ENCODE measurements at regions not wholly inside any gene's neighbourhood (a gene's known extent, or its start where the extent isn't known, plus 50 kb on each side); places are given as distances from the start of the nearest gene placed in this dataset.

- no peak for DNase-seq (ENCODE audit: low spot score)
- no peak for TF ChIP-seq CTCF (IDR thresholded peaks at IDR 0.05)
- Histone ChIP-seq H3K27ac (no peak overlapping the region), H3K4me3 (no peak overlapping the region)
These were observed 78.0 kb downstream of the HMHB1 start for GRCh38 chr5:143889986-143890385.

DNA sequence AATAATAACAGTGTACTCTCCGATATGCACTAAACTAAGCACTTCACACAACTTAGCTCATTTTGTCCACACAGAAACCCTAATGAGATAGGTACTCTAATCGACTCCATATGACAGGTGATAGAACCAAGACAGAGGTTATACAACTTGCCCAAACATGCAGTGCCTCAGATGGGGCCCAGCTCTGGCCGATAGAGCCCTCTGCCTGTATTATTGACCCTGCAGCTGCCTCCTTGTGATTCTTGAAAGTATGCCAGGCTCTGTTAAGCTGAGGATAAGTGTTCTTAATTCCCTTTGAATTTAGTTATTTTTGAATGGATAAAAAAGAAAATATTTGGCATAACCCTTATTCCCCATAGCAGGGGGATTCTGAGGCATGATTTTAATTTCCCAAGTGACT, 78.5 kb downstream of the HMHB1 start:
- DNase-seq (ENCODE audit: low spot score) = no peak
- TF ChIP-seq CTCF (IDR thresholded peaks at IDR 0.05) = no peak
- H3K27ac ChIP-seq = no peak overlapping the region
- no peak overlapping the region for H3K4me3 ChIP-seq

GRCh38 chr5:143892271-143892670, 80.3 kb downstream of the HMHB1 start:
- no peak overlapping the region for H3K4me3 ChIP-seq
- DNase-seq (ENCODE audit: low spot score) = no peak
- no peak overlapping the region for H3K27ac ChIP-seq
- no peak for TF ChIP-seq CTCF (IDR thresholded peaks at IDR 0.05)

DNA sequence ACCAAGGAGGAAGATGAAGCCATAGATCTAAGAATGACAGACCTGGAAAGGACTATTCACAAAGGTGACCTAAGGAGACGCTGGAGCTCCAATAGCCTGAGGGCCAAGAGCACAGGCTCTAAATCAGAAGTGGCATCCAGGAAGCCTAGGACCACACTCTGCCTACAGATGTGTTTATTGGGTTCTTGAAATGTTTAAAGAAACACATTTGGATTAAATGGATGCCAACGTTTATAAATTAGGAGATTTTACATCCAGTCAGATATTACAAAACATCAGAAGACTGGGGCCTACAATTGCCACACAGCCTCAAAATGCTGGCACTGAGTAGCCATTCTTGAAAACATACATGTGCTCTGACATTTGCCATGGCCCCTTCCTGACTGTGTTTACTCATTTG, 80.9 kb downstream of the HMHB1 start:
- no peak overlapping the region for H3K27ac ChIP-seq
- no peak for TF ChIP-seq CTCF (IDR thresholded peaks at IDR 0.05)
- no peak for DNase-seq (ENCODE audit: low spot score)
- H3K4me3 ChIP-seq = no peak overlapping the region

DNA sequence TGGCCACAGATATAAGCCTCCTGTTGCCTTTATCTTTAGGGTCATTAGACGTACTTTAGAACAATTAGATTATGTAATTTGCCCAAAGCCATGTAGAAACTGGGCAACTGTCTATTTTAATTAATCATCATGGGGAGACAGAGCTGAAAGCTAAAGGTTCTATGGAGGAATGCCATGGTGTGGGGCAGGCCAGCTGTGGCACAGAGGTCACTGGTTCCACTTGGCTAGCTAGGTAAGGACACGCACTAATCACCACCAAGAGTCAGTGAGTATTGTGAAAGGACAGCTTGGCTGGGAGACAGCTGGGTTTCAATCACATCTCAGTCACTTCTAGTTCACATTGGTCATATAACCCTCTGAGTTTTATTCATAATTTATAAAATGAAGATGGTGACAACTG, 81.7 kb downstream of the HMHB1 start:
- Histone ChIP-seq H3K4me3 (no peak overlapping the region), H3K27ac (no peak overlapping the region)
- DNase-seq (ENCODE audit: low spot score) = no peak
- no peak for TF ChIP-seq CTCF (IDR thresholded peaks at IDR 0.05)

DNA sequence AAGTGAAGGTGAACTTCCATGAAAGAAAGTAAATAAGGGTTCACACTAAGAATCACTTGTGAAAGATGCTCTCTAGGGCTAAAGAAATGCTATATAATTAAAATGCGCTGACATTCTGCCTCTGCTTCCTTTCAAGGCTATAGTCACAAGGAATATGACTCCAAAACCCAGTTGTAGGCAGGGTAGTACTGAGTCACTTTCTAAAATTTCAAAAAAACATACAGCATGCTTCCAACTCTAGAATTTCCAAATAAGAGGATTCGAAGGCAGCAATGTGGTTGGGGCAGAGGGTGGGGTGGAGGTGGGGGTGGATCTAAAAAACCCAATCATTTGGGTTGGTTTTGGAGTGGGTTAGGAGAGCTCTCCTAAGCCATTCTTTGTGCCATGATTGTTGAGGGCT, 84.6 kb downstream of the HMHB1 start:
- TF ChIP-seq CTCF (IDR thresholded peaks at IDR 0.05) = no peak
- no peak for DNase-seq (ENCODE audit: low spot score)
- Histone ChIP-seq H3K27ac (no peak overlapping the region), H3K4me3 (no peak overlapping the region)

DNA sequence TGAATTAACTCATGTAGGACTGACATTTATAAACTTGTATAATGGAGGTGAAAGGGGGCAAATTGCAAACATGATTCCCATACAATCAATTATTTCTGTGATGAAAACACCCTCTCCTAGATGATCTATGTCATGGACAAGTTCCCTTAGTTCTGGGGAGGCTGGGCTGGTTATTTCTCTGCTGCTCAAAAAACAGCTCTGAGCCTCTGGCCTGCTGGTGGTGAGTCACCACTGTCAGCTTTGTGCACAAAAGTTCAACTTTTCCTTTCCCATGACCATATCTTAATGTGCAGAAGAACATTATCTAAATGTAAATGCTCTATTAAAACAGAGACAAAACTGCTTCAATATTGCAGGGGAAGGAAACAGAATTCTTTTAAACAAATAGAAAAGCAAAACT, 85.0 kb downstream of the HMHB1 start:
- TF ChIP-seq CTCF (IDR thresholded peaks at IDR 0.05) = no peak
- DNase-seq (ENCODE audit: low spot score) = no peak
- H3K27ac ChIP-seq = no peak overlapping the region
- H3K4me3 ChIP-seq = no peak overlapping the region
